Naive thymus-derived CD4-positive, alpha-beta T cell (primary cell): ENCODE measurements at regions not wholly inside any gene's neighbourhood (a gene's known extent, or its start where the extent isn't known, plus 50 kb on each side); places are given as distances from the start of the nearest gene placed in this dataset.

Source experiments
- ATAC-seq: fragments of 150-1000 bp; cut with Tn5 transposase; 2 replicates; pipeline ENCODE4 v1.10.0; 2021; ENCODE audit warnings: mild to moderate bottlenecking, moderate library complexity
- CTCF ChIA-PET: fragments of 350-600 bp; sonication (Branson Sonifier 250); formaldehyde crosslinking; loops from one replicate; lab custom pipeline; 2021; ENCODE audit warnings: antibody characterized with exemption; lab: Charles Lee
- POLR2A ChIA-PET: fragments of 350-600 bp; sonication (Branson Sonifier 250); formaldehyde crosslinking; loops from one replicate; lab custom pipeline; 2021; ENCODE audit warnings: antibody characterized with exemption, inconsistent platforms; lab: Charles Lee
- DNase-seq, 9 donors: peaks; one replicate each; pipeline versions ENCODE4 v3.0.0 to v3.0.0-alpha.2; 2020 to 2022; ENCODE audit warnings: mixed read lengths in 1 of 9
- H3K27ac ChIP-seq: one replicate; pipeline ENCODE4 v1.7.0; 2013; ENCODE audit warnings: mild to moderate bottlenecking, low read depth, low read length, moderate library complexity
- H3K27me3 ChIP-seq, 2 donors: one replicate each; pipeline ENCODE4 v1.7.0; 2013; ENCODE audit warnings: low read length in 2 of 2, mild to moderate bottlenecking in 2 of 2, moderate library complexity in 2 of 2; ENCODE audit not compliant: control insufficient read depth in 2 of 2, insufficient read depth in 2 of 2
- H3K36me3 ChIP-seq, 3 experiments: 1 replicate in 2 of 3; 2 replicates in 1 of 3; pipeline ENCODE4 v1.7.0; 2013; ENCODE audit warnings: low read length in 3 of 3, mild to moderate bottlenecking in 3 of 3, moderate library complexity in 1 of 3; ENCODE audit not compliant: insufficient read depth in 3 of 3, control insufficient read depth in 2 of 3
- H3K4me1 ChIP-seq, 2 donors: one replicate each; pipeline ENCODE4 v1.7.0; 2013; ENCODE audit warnings: low read length in 2 of 2, mild to moderate bottlenecking in 2 of 2, moderate library complexity in 1 of 2; ENCODE audit not compliant: control insufficient read depth in 2 of 2, insufficient read depth in 2 of 2
- H3K4me3 ChIP-seq: 2 replicates; pipeline ENCODE4 v1.7.0; 2013; ENCODE audit warnings: mild to moderate bottlenecking, low read length
- H3K9me3 ChIP-seq, 3 experiments: 1 replicate in 2 of 3; 2 replicates in 1 of 3; pipeline ENCODE4 v1.7.0; 2013; ENCODE audit warnings: low read length in 3 of 3; ENCODE audit not compliant: control insufficient read depth in 2 of 3
- H3K27ac Mint-ChIP-seq, 9 donors: one replicate each; pipeline ENCODE4 v1.8.0; 2020 to 2022; ENCODE audit warnings: mixed read lengths in 9 of 9, mild to moderate bottlenecking in 8 of 9, moderate library complexity in 5 of 9, inconsistent platforms in 2 of 9
- H3K27me3 Mint-ChIP-seq, 5 donors: one replicate each; pipeline ENCODE4 v1.8.0; 2021 to 2022; ENCODE audit warnings: mixed read lengths in 5 of 5, mild to moderate bottlenecking in 1 of 5
- H3K36me3 Mint-ChIP-seq, 5 donors: one replicate each; pipeline ENCODE4 v1.8.0; 2020 to 2022; ENCODE audit warnings: mixed read lengths in 5 of 5, mild to moderate bottlenecking in 3 of 5, inconsistent platforms in 1 of 5
- H3K4me1 Mint-ChIP-seq, 7 donors: one replicate each; pipeline ENCODE4 v1.8.0; 2020 to 2022; ENCODE audit warnings: mixed read lengths in 7 of 7, mild to moderate bottlenecking in 3 of 7, inconsistent platforms in 1 of 7
- H3K4me3 Mint-ChIP-seq, 10 donors: one replicate each; pipeline ENCODE4 v1.8.0; 2020 to 2022; ENCODE audit warnings: mild to moderate bottlenecking in 10 of 10, mixed read lengths in 10 of 10, moderate library complexity in 6 of 10, inconsistent platforms in 2 of 10
- H3K9me3 Mint-ChIP-seq, 11 donors: one replicate each; pipeline ENCODE4 v1.8.0; 2020 to 2022; ENCODE audit warnings: mixed read lengths in 11 of 11, mild to moderate bottlenecking in 4 of 11, inconsistent platforms in 1 of 11, moderate library complexity in 1 of 11
- intact Hi-C, 2 donors: fragments of 100-400 bp; cut with micrococcal nuclease; formaldehyde crosslinking; loops; one replicate each; pipeline ENCODE4 v1.15.1; 2023

- peak overlapping the region in 1 of 9 donors; percentile 55 for H3K27ac Mint-ChIP-seq
- Histone ChIP-seq H3K4me3 (no peak overlapping the region), H3K9me3 (no peaks in the 10 kb centered on the region), H3K36me3 (peaks cover 7 to 31% (median 10%) of the 10 kb centered on the region in 3 experiments), H3K4me1 (no peaks in the 10 kb centered on the region), H3K27me3 (no peaks in the 10 kb centered on the region), H3K27ac (no peak overlapping the region)
- H3K27me3 Mint-ChIP-seq, result no peaks in the 10 kb centered on the region
- no peak for ATAC-seq
- peaks cover 1 to 47% (median 19%) of the 10 kb centered on the region in 5 donors for H3K36me3 Mint-ChIP-seq
- ChIA-PET CTCF (interaction anchor here (1.2 to 2.4 kb wide), 2 partner anchors 85 to 104 kb away, joined by 3 to 8 read pairs; no protein-coding TSS in a partner anchor), POLR2A (interaction anchor here (0.6 to 1.3 kb wide), 2 partner anchors 8 to 75 kb away, joined by 3 to 5 read pairs; partner anchors contain the start of gene MORC3)
- no peak overlapping the region for H3K4me3 Mint-ChIP-seq
- intact Hi-C loops, result no loop called here
- peaks cover 0 to 15% (median 12%) of the 10 kb centered on the region in 7 donors for H3K4me1 Mint-ChIP-seq
- DNase-seq, result no peak
- no peaks in the 10 kb centered on the region for H3K9me3 Mint-ChIP-seq
These were observed 74.9 kb upstream of the MORC3 start for GRCh38 chr21:36245115-36245514.

GRCh38 chr21:36245649-36246048 lies 74.3 kb upstream of the MORC3 start:
- Mint-ChIP-seq H3K4me1 (peaks cover 0 to 20% (median 15%) of the 10 kb centered on the region in 7 donors), H3K27ac (no peak overlapping the region), H3K9me3 (no peaks in the 10 kb centered on the region), H3K36me3 (peaks cover 4 to 52% (median 23%) of the 10 kb centered on the region in 5 donors), H3K4me3 (no peak overlapping the region), H3K27me3 (no peaks in the 10 kb centered on the region)
- ChIA-PET CTCF (interaction anchor here (1.2 to 2.4 kb wide), 2 partner anchors 85 to 105 kb away, joined by 3 to 8 read pairs; no protein-coding TSS in a partner anchor), POLR2A (interaction anchor here (1.3 kb wide), 1 partner anchor 74 kb away, joined by 5 read pairs; the partner anchor contains the start of gene MORC3)
- no peaks in the 10 kb centered on the region for H3K27me3 ChIP-seq
- H3K9me3 ChIP-seq, result no peaks in the 10 kb centered on the region
- H3K4me3 ChIP-seq, result no peak overlapping the region
- no peak overlapping the region for H3K27ac ChIP-seq
- H3K4me1 ChIP-seq, result no peaks in the 10 kb centered on the region
- peaks cover 7 to 31% (median 10%) of the 10 kb centered on the region in 3 experiments for H3K36me3 ChIP-seq
- DNase-seq, result no peak
- ATAC-seq, result no peak
- intact Hi-C loops, result no loop called here

GRCh38 chr21:36246080-36246631 lies 73.8 kb upstream of the MORC3 start:
- H3K4me3 ChIP-seq, result no peak overlapping the region
- ATAC-seq (no peak), DNase-seq (no peak)
- H3K36me3 ChIP-seq, result peaks cover 7 to 31% (median 10%) of the 10 kb centered on the region in 3 experiments
- ChIA-PET CTCF (interaction anchor here (1.2 to 2.4 kb wide), 2 partner anchors 84 to 105 kb away, joined by 3 to 8 read pairs; no protein-coding TSS in a partner anchor), POLR2A (interaction anchor here (0.6 to 1.3 kb wide), 2 partner anchors 74 to 183 kb away, joined by 5 read pairs; partner anchors contain the start of gene MORC3)
- no peaks in the 10 kb centered on the region for H3K27me3 ChIP-seq
- H3K9me3 ChIP-seq, result no peaks in the 10 kb centered on the region
- H3K27ac ChIP-seq, result no peak overlapping the region
- H3K27ac Mint-ChIP-seq, result peak overlapping the region in 1 of 9 donors; percentile 17
- no peaks in the 10 kb centered on the region for H3K9me3 Mint-ChIP-seq
- intact Hi-C loops, result no loop called here
- no peaks in the 10 kb centered on the region for H3K27me3 Mint-ChIP-seq
- peaks cover 0 to 20% (median 15%) of the 10 kb centered on the region in 7 donors for H3K4me1 Mint-ChIP-seq
- H3K36me3 Mint-ChIP-seq, result peaks cover 4 to 57% (median 28%) of the 10 kb centered on the region in 5 donors
- no peak overlapping the region for H3K4me3 Mint-ChIP-seq
- H3K4me1 ChIP-seq, result no peaks in the 10 kb centered on the region

DNA sequence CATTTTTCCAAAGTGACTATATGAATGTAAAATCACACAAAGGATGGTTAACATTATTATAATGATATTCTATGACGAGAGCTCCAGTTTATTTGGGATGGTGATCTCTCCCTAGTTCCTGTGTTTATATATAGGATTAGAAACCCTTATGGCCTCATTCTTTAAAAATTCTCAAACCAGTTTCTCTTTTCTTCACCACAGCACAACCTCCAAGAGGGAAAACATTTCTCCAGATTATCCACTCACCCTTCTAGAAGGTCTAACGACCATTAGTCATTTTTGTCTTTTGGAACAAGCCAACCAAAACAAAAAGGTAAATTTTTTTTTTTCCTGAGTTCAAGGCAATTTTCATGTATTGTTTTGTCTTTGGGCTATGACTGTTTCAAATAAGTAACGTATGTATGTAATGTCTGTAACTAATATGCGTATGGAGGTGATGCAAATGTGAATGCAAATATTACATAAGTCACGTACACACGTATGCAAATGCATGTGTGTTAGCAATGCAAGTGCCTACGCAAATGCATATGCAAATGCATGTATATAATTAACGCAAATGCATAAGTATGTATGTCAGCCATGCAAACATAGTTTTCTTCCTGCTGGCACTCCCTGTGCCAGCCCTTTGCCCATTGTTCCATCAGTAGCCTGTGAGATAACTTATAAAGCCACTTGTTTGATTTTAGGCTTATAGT lies 72.5 kb upstream of the MORC3 start:
- Histone ChIP-seq H3K4me3 (no peak overlapping the region), H3K27me3 (no peaks in the 10 kb centered on the region), H3K27ac (no peak overlapping the region), H3K4me1 (no peaks in the 10 kb centered on the region), H3K36me3 (peaks cover 7 to 31% (median 10%) of the 10 kb centered on the region in 3 experiments), H3K9me3 (no peaks in the 10 kb centered on the region)
- POLR2A ChIA-PET, result interaction anchor here (0.5 kb wide), 1 partner anchor 174 kb away, joined by 3 read pairs; no protein-coding TSS in a partner anchor
- Mint-ChIP-seq H3K4me3 (no peak overlapping the region), H3K36me3 (peaks cover 4 to 61% (median 29%) of the 10 kb centered on the region in 5 donors), H3K27me3 (no peaks in the 10 kb centered on the region), H3K9me3 (no peaks in the 10 kb centered on the region), H3K27ac (no peak overlapping the region), H3K4me1 (peaks cover 0 to 20% (median 14%) of the 10 kb centered on the region in 7 donors)
- CTCF ChIA-PET, result interaction anchor here (0.8 kb wide), 1 partner anchor 1747 kb away, joined by 3 read pairs; no protein-coding TSS in a partner anchor
- intact Hi-C loops, result no loop called here
- ATAC-seq (no peak), DNase-seq (no peak)

DNA sequence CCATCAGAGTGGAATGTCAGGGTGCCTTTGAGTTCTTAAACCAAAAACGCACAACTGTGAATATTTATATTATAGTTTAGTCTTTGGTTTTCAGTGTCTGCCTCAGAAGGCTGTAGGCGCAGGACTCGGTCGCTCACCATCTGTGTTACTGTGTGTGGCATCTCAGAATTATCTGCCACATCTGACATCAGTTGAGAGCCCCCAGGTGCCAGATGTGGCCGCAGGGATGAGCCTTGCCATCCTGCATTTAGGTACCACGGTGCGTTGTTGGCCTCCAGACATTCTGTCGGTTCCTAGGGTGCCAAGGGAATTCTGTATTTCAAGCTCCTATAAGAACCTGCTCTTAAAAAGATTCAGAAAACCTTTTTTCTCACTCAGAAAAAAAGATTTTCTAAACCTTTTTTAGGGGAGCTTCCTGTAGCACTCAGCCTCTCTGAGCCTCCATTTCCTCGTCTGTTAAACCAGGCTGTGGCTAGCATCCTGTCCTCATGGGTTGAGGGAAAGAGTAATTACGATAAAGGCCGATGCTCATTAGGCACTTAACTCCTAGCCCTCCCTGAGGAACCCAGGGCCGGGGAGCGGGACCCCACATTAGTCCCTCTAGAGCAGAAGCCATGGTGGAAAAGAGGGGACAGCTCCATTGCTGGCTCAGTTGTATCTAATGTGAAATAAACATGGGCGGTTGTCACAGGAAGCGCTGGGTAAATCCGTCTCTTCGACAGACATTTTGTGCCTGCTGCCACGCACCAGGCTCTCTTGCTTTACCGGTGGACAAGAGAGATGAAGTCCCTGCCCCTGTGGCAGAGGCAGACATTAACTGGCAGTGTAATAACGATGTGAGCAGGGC lies 70.2 kb upstream of the MORC3 start:
- Histone ChIP-seq H3K9me3 (no peaks in the 10 kb centered on the region), H3K4me1 (no peaks in the 10 kb centered on the region), H3K27ac (peak overlapping the region; percentile 31), H3K27me3 (no peaks in the 10 kb centered on the region), H3K36me3 (peaks cover 7 to 34% (median 10%) of the 10 kb centered on the region in 3 experiments), H3K4me3 (no peak overlapping the region)
- Mint-ChIP-seq H3K4me1 (peaks cover 7 to 29% (median 21%) of the 10 kb centered on the region in 7 donors), H3K9me3 (peaks cover 0 to 2% (median 0%) of the 10 kb centered on the region in 11 donors), H3K27ac (peak overlapping the region; percentile 48 to 94 (median 86)), H3K36me3 (peaks cover 11 to 74% (median 45%) of the 10 kb centered on the region in 5 donors), H3K4me3 (peak overlapping the region in 2 of 10 donors; percentile 8 to 52), H3K27me3 (no peaks in the 10 kb centered on the region)
- CTCF ChIA-PET, result interaction anchor here (0.7 to 1.0 kb wide), 2 partner anchors 102 to 682 kb away, joined by 3 to 4 read pairs; no protein-coding TSS in a partner anchor
- POLR2A ChIA-PET, result interaction anchor here (1.3 to 2.3 kb wide), 3 partner anchors 39 to 71 kb away, joined by 3 to 14 read pairs (median 11); partner anchors contain the start of gene MORC3
- intact Hi-C loops, result loop anchor here in 1 of 2 donors (5.0 kb wide), 1 partner anchor 38 kb away; no protein-coding TSS in a partner anchor
- no peak for ATAC-seq
- DNase-seq, result peak in 4 of 9 donors; percentile 5 to 11 (median 9)
